Esophagus (tissue), 2 donors: ENCODE measurements at regions not wholly inside any gene's neighbourhood (a gene's known extent, or its start where the extent isn't known, plus 50 kb on each side); places are given as distances from the start of the nearest gene placed in this dataset.

ENCODE experiments used
- H3K27ac ChIP-seq, 2 donors: one replicate each; pipeline ENCODE4 v1.5.1; 2013; ENCODE audit warnings: low read depth in 2 of 2, mild to moderate bottlenecking in 2 of 2, inconsistent platforms in 1 of 2, low read length in 1 of 2, moderate library complexity in 1 of 2
- H3K27me3 ChIP-seq, 2 donors: one replicate each; pipeline ENCODE4 v1.6.1; 2013; ENCODE audit warnings: low read length in 2 of 2, control low read depth in 1 of 2, mild to moderate bottlenecking in 1 of 2; ENCODE audit not compliant: insufficient read depth in 2 of 2, control insufficient read depth in 1 of 2
- H3K36me3 ChIP-seq, 2 donors: one replicate each; pipeline ENCODE4 v1.6.1; 2013; ENCODE audit warnings: low read length in 1 of 2; ENCODE audit not compliant: control insufficient read depth in 2 of 2, insufficient read depth in 2 of 2
- H3K4me1 ChIP-seq, 2 donors: one replicate each; pipeline ENCODE4 v1.6.1; 2013; ENCODE audit warnings: low read length in 1 of 2; ENCODE audit not compliant: control insufficient read depth in 2 of 2, insufficient read depth in 2 of 2
- H3K4me3 ChIP-seq, 2 donors: one replicate each; pipeline ENCODE4 v1.5.1; 2013; ENCODE audit warnings: low read length in 2 of 2, mild to moderate bottlenecking in 2 of 2, low read depth in 1 of 2, moderate library complexity in 1 of 2
- H3K9me3 ChIP-seq, 2 donors: one replicate each; pipeline ENCODE4 v1.6.1; 2013; ENCODE audit warnings: mild to moderate bottlenecking in 2 of 2, low read depth in 1 of 2, low read length in 1 of 2, moderate library complexity in 1 of 2; ENCODE audit not compliant: control insufficient read depth in 2 of 2, insufficient read depth in 1 of 2
- WGBS, 2 donors: extraction: QIAGEN DNeasy Blood & Tissue Kit; methylation state at CpG; one replicate each; pipeline ENCODE4 v1.1.7; 2013; 5-methylcytosine and 5-hydroxymethylcytosine counted together
- donor health status: healthy with polysubstance abuse.
- donor health status: Bipolar disorder and iron deficiency.

- Histone ChIP-seq H3K27ac (no peak overlapping the region), H3K4me3 (no peak overlapping the region), H3K27me3 (no peaks in the 10 kb centered on the region), H3K9me3 (no peaks in the 10 kb centered on the region), H3K36me3 (no peaks in the 10 kb centered on the region), H3K4me1 (no peaks in the 10 kb centered on the region)
- WGBS, 2 donors, result 65 to 68% methylated on average over 4 of the region's 4 CpGs
These were observed 951.8 kb upstream of the MAP3K7 start for GRCh38 chr6:91538622-91539021.

- no peak overlapping the region for H3K27ac ChIP-seq
- WGBS, 2 donors, result 51 to 60% methylated on average over 2 of the region's 2 CpGs
- no peaks in the 10 kb centered on the region for H3K27me3 ChIP-seq
- H3K36me3 ChIP-seq, result no peaks in the 10 kb centered on the region
- H3K4me1 ChIP-seq, result no peaks in the 10 kb centered on the region
- H3K9me3 ChIP-seq, result no peaks in the 10 kb centered on the region
- no peak overlapping the region for H3K4me3 ChIP-seq
These were observed 947.7 kb upstream of the MAP3K7 start for GRCh38 chr6:91534614-91535013.

GRCh38 chr6:91523511-91523910, 936.6 kb upstream of the MAP3K7 start:
- no peaks in the 10 kb centered on the region for H3K4me1 ChIP-seq
- H3K36me3 ChIP-seq, result no peaks in the 10 kb centered on the region
- H3K27me3 ChIP-seq, result no peaks in the 10 kb centered on the region
- WGBS, 2 donors, result 67 to 83% methylated on average over 3 of the region's 3 CpGs
- H3K9me3 ChIP-seq, result no peaks in the 10 kb centered on the region
- no peak overlapping the region for H3K4me3 ChIP-seq
- no peak overlapping the region for H3K27ac ChIP-seq

GRCh38 chr6:91521999-91522398, 935.1 kb upstream of the MAP3K7 start:
- Histone ChIP-seq H3K27ac (no peak overlapping the region), H3K27me3 (no peaks in the 10 kb centered on the region), H3K36me3 (no peaks in the 10 kb centered on the region), H3K4me1 (no peaks in the 10 kb centered on the region), H3K4me3 (no peak overlapping the region), H3K9me3 (no peaks in the 10 kb centered on the region)

- H3K36me3 ChIP-seq, result no peaks in the 10 kb centered on the region
- H3K4me1 ChIP-seq, result no peaks in the 10 kb centered on the region
- no peak overlapping the region for H3K4me3 ChIP-seq
- H3K27ac ChIP-seq, result no peak overlapping the region
- WGBS, 2 donors, result 50 to 70% methylated on average over 2 of the region's 2 CpGs
- no peaks in the 10 kb centered on the region for H3K9me3 ChIP-seq
- H3K27me3 ChIP-seq, result no peaks in the 10 kb centered on the region
These were observed 922.8 kb upstream of the MAP3K7 start for GRCh38 chr6:91509711-91510110.

GRCh38 chr6:91509039-91509438, 922.2 kb upstream of the MAP3K7 start:
- no peaks in the 10 kb centered on the region for H3K36me3 ChIP-seq
- no peaks in the 10 kb centered on the region for H3K9me3 ChIP-seq
- 79% methylated on average over 2 of the region's 2 CpGs for WGBS, 2 donors
- H3K4me1 ChIP-seq, result no peaks in the 10 kb centered on the region
- H3K4me3 ChIP-seq, result no peak overlapping the region
- H3K27me3 ChIP-seq, result no peaks in the 10 kb centered on the region
- H3K27ac ChIP-seq, result no peak overlapping the region

- no peaks in the 10 kb centered on the region for H3K9me3 ChIP-seq
- H3K27ac ChIP-seq, result no peak overlapping the region
- no peaks in the 10 kb centered on the region for H3K27me3 ChIP-seq
- H3K4me3 ChIP-seq, result no peak overlapping the region
- WGBS, 2 donors, result 53 to 72% methylated on average over 5 of the region's 5 CpGs
- no peaks in the 10 kb centered on the region for H3K4me1 ChIP-seq
- no peaks in the 10 kb centered on the region for H3K36me3 ChIP-seq
These were observed 919.6 kb upstream of the MAP3K7 start for GRCh38 chr6:91506509-91506908.

- Histone ChIP-seq H3K36me3 (no peaks in the 10 kb centered on the region), H3K27ac (no peak overlapping the region), H3K4me1 (no peaks in the 10 kb centered on the region), H3K4me3 (no peak overlapping the region), H3K9me3 (no peaks in the 10 kb centered on the region), H3K27me3 (no peaks in the 10 kb centered on the region)
These were observed 918.3 kb upstream of the MAP3K7 start for GRCh38 chr6:91505199-91505598.

GRCh38 chr6:91501930-91502329, 915.1 kb upstream of the MAP3K7 start:
- H3K27ac ChIP-seq, result no peak overlapping the region
- 65 to 71% methylated on average over 4 of the region's 4 CpGs for WGBS, 2 donors
- H3K9me3 ChIP-seq, result no peaks in the 10 kb centered on the region
- H3K27me3 ChIP-seq, result no peaks in the 10 kb centered on the region
- no peaks in the 10 kb centered on the region for H3K36me3 ChIP-seq
- no peak overlapping the region for H3K4me3 ChIP-seq
- H3K4me1 ChIP-seq, result no peaks in the 10 kb centered on the region

GRCh38 chr6:91500689-91501303, 913.9 kb upstream of the MAP3K7 start:
- H3K27me3 ChIP-seq, result no peaks in the 10 kb centered on the region
- no peaks in the 10 kb centered on the region for H3K36me3 ChIP-seq
- no peak overlapping the region for H3K27ac ChIP-seq
- 85 to 90% methylated on average over 1 of the region's 1 CpG for whole genome bisulfite sequencing, 2 donors
- H3K4me3 ChIP-seq, result no peak overlapping the region
- no peaks in the 10 kb centered on the region for H3K4me1 ChIP-seq
- no peaks in the 10 kb centered on the region for H3K9me3 ChIP-seq
